ENCODE measurements at regions not wholly inside any gene's neighbourhood (a gene's known extent, or its start where the extent isn't known, plus 50 kb on each side); places are given as distances from the start of the nearest gene placed in this dataset.

GRCh38 chr7:9958486-9958885 lies 1015.2 kb upstream of the PHF14 start:
- no peaks in the 10 kb centered on the region for H3K79me2 ChIP-seq (ENCODE audit: control insufficient read depth, insufficient read depth, low read length)
- no peaks in the 10 kb centered on the region for H3K9me3 ChIP-seq (ENCODE audit: control insufficient read depth, low read depth, low read length)
- H3K4me1 ChIP-seq (ENCODE audit: control insufficient read depth, extremely low read depth, insufficient read depth, low read length) = no peaks in the 10 kb centered on the region
- dilution Hi-C loops (cut with MboI; ENCODE audit: extremely low pct_ligation_motif_present, low sequenced_read_pairs) = no loop called here
- DNase-seq (ENCODE audit: low read depth, low spot score) (no peak), FAIRE-seq (no peak)
- no peak overlapping the region for H3K4me2 ChIP-seq (ENCODE audit: control insufficient read depth, extremely low read depth, insufficient read depth, low read depth, low read length)
- H3K4me3 ChIP-seq (ENCODE audit: control insufficient read depth in 2 of 3, extremely low read depth in 1 of 3, insufficient read depth in 2 of 3, low read depth in 1 of 3, low read length in 3 of 3) = no peak overlapping the region
- no peak overlapping the region for H2AFZ ChIP-seq (ENCODE audit: control insufficient read depth, low read length)
- H3K27me3 ChIP-seq (ENCODE audit: control insufficient read depth, extremely low read depth, insufficient read depth, low read length) = no peaks in the 10 kb centered on the region
- no peaks in the 10 kb centered on the region for H4K20me1 ChIP-seq (ENCODE audit: control insufficient read depth, extremely low read depth, insufficient read depth, low read length)
- no peak for TF ChIP-seq CTCF (optimal IDR thresholded peaks at IDR 0.05 in 1 of 3, IDR thresholded peaks at IDR 0.05 in 1 of 3, conservative IDR thresholded peaks at IDR 0.05 in 1 of 3; ENCODE audit: extremely low read depth in 1 of 3, insufficient read depth in 2 of 3, low read length in 3 of 3)
- TF ChIP-seq EZH2 (IDR thresholded peaks at IDR 0.05; ENCODE audit: low read length) = no peak
- H3K36me3 ChIP-seq (ENCODE audit: control insufficient read depth in 2 of 2, extremely low read depth in 1 of 2, insufficient read depth in 2 of 2, low read length in 2 of 2) = no peaks in the 10 kb centered on the region
- no peaks in the 10 kb centered on the region for H3K9me1 ChIP-seq (ENCODE audit: control insufficient read depth, extremely low read depth, insufficient read depth, low read length)
- no peak overlapping the region for H3K27ac ChIP-seq (ENCODE audit: control insufficient read depth, insufficient read depth, low read length)
- H3K9ac ChIP-seq (ENCODE audit: control insufficient read depth, extremely low read depth, insufficient read depth, low read length) = no peak overlapping the region

- FAIRE-seq = no peak
- H3K9me1 ChIP-seq (ENCODE audit: control insufficient read depth, extremely low read depth, insufficient read depth, low read length) = no peaks in the 10 kb centered on the region
- dilution Hi-C loops (cut with MboI; ENCODE audit: extremely low pct_ligation_motif_present, low sequenced_read_pairs) = no loop called here
- H3K27me3 ChIP-seq (ENCODE audit: control insufficient read depth, extremely low read depth, insufficient read depth, low read length) = no peaks in the 10 kb centered on the region
- H3K4me2 ChIP-seq (ENCODE audit: control insufficient read depth, extremely low read depth, insufficient read depth, low read depth, low read length) = no peak overlapping the region
- no peak overlapping the region for H2AFZ ChIP-seq (ENCODE audit: control insufficient read depth, low read length)
- no peak overlapping the region for H3K4me3 ChIP-seq (ENCODE audit: control insufficient read depth in 2 of 3, extremely low read depth in 1 of 3, insufficient read depth in 2 of 3, low read depth in 1 of 3, low read length in 3 of 3)
- no peak overlapping the region for H3K27ac ChIP-seq (ENCODE audit: control insufficient read depth, insufficient read depth, low read length)
- TF ChIP-seq CTCF (optimal IDR thresholded peaks at IDR 0.05 in 1 of 3, IDR thresholded peaks at IDR 0.05 in 1 of 3, conservative IDR thresholded peaks at IDR 0.05 in 1 of 3; ENCODE audit: extremely low read depth in 1 of 3, insufficient read depth in 2 of 3, low read length in 3 of 3) (no peak), EZH2 (IDR thresholded peaks at IDR 0.05; ENCODE audit: low read length) (no peak)
- H3K79me2 ChIP-seq (ENCODE audit: control insufficient read depth, insufficient read depth, low read length) = no peaks in the 10 kb centered on the region
- H3K9ac ChIP-seq (ENCODE audit: control insufficient read depth, extremely low read depth, insufficient read depth, low read length) = no peak overlapping the region
- H3K36me3 ChIP-seq (ENCODE audit: control insufficient read depth in 2 of 2, extremely low read depth in 1 of 2, insufficient read depth in 2 of 2, low read length in 2 of 2) = no peaks in the 10 kb centered on the region
- no peaks in the 10 kb centered on the region for H4K20me1 ChIP-seq (ENCODE audit: control insufficient read depth, extremely low read depth, insufficient read depth, low read length)
- H3K4me1 ChIP-seq (ENCODE audit: control insufficient read depth, extremely low read depth, insufficient read depth, low read length) = no peaks in the 10 kb centered on the region
- H3K9me3 ChIP-seq (ENCODE audit: control insufficient read depth, low read depth, low read length) = no peaks in the 10 kb centered on the region
- no peak for DNase-seq (ENCODE audit: low read depth, low spot score)
These were observed 1013.2 kb upstream of the PHF14 start for GRCh38 chr7:9960460-9960859.

Measured in keratinocyte (primary cell).